Fibroblast of upper back skin (primary cell): ENCODE measurements at regions not wholly inside any gene's neighbourhood (a gene's known extent, or its start where the extent isn't known, plus 50 kb on each side); places are given as distances from the start of the nearest gene placed in this dataset.
"Not testable (repeated sequence)": the region's sequence is repeated elsewhere in the genome, so short reads cannot be mapped to it uniquely, and the experiment has no call there.

ENCODE experiments used
- DNase-seq: peaks from one replicate; pipeline ENCODE4 v3.0.0-alpha.2; 2013

DNA sequence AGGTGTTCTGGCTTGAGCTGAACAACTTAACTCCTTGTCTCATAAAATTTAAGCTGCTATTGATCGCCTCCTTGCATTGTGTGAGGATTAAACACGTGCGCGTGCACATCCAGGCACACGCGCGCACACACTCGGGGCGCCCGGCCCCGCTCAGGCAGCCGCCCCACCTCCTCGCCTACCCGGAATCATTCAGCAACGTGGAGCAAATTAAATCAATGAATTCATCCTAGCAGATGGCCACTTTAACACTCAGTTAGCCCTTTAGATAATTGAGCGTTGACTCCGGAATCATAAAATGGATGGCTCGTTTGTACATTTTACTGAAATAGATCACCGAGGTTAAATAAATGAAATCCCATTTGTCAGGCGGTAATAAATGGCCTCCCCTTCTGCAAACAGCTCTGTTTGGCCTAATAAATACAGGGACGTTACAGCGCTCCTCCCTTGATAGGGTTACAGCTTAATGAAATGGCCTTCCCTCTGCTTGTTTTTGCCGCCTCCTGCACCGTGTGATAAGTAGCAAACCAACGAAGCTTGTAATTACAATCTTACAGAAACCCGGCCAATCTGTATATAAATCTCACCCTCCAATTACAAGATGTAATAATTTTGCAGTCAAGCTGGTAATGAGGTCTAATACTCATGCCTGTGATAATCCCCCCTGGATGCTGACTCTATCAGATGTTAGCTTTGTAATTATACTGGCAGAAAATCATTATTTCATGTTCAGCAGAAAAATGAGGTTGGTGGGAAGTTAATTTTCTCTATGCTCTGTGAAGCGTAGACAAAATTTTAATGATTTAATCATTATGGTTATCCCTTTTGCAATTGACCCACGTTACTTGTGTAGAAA, 229.7 kb upstream of the IRX4 start:
- DNase-seq = no peak

- no peak for DNase-seq
Measured at GRCh38 chr5:2111569-2112105, 228.9 kb upstream of the IRX4 start.

GRCh38 chr5:2110934-2111462, 228.3 kb upstream of the IRX4 start:
- no peak for DNase-seq

GRCh38 chr5:2110137-2110933, 227.6 kb upstream of the IRX4 start:
- DNase-seq = no peak

DNA sequence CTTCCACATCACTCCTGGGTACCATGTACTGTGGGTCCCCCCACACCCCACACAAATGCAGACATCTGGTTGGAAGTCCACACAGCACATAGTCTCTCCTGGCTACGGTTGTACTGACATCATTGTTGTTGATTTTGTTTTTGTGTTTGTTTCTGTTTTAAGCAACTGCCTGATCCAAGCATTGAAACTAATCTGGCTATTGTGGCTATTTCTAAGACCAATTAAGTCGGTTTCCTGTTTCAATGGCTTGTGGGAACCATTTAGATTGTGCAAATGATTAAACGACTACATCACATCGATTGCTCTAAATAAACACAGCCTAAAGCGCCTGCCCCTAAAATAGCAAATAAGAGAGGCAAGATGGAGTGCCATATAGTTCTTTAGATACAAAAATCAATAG, 226.8 kb upstream of the IRX4 start:
- no peak for DNase-seq

DNA sequence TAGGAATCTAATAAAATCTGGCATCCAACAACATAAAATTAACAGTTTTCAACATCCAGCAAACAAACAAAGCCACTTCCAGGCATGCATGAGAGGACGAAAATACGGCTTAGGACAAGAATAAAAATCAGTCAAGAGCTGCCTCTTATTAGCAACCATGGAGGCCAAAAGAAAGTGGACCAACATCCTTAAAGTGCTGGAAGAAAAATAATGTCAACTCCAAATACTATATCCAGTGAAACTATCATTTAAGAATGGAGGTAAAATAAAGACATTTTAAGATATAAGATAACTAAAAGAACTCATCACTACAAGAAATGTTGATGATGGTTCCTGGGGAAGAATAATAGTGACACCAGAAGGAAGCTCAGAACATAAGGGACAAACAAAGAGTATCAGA, 224.0 kb upstream of the IRX4 start:
- DNase-seq = no peak

DNA sequence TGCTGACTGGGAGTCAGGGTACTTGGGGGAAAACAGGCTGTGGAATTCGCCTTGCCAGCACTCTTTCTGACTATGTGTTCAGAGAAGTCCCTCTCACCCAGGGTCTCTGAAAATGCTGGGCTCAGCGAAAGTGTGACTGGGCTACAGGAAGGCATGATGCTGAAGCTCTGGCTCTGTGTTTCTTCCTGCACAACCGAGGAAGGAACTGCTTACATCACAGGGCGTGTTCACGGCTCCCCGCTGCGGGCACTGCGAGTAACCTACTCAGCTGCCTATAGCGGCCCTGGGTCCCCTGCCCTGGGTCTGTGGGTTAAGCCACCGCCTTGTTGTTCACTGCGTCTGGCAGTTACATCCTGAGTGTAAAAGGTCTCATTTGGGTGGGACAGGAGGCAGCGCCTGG, 222.4 kb upstream of the IRX4 start:
- DNase-seq = no peak

- DNase-seq = no peak
Measured at GRCh38 chr5:2103940-2104339, 221.2 kb upstream of the IRX4 start.

DNA sequence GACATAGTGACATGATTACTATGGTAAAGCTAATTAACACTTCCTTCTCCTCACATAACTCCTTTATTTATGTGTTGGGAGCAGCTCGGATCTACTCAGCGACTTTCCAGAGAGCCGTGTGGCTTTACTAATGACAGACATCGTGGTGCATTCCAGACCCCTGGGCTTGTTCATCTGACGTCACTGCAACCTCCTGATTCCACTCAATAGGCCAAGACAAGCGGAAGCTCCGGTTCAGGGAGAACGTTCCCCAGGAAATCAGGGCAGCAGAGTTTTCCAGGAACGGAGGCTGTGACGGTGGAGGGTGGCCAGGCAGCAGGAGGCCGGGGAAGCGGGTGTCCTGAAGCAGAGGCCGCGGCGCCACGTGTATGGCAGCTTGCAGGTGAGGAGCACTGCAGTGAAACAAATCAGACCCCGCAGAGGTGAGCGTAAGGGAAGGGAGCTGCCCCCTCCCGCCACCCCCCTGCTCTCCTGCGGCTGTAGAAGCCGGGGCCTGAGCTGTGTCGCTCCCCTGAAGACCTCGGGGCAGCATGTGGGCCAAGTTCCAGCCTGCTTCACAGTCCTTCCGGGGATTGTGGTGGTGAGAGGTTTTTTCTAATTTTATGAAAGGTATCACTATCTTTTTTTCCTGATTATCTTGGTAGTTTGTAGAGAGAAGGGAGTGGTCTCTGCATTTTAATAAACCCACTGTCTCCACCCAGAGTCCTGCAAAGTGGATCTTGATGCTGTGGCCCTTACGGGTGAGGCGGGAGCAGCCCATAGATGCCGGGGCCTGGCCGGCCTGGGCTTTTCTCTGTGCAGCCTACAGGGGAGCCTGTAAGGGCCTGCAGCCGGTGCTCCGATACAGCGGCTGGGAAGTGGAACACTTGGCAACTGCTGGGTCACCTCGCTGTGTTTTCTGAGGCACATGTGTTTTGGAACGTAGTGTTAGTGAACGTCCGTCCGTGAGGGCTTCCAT, 220.4 kb upstream of the IRX4 start:
- DNase-seq = no peak

- no peak for DNase-seq
Measured at GRCh38 chr5:2101685-2102084, 219.0 kb upstream of the IRX4 start.

DNA sequence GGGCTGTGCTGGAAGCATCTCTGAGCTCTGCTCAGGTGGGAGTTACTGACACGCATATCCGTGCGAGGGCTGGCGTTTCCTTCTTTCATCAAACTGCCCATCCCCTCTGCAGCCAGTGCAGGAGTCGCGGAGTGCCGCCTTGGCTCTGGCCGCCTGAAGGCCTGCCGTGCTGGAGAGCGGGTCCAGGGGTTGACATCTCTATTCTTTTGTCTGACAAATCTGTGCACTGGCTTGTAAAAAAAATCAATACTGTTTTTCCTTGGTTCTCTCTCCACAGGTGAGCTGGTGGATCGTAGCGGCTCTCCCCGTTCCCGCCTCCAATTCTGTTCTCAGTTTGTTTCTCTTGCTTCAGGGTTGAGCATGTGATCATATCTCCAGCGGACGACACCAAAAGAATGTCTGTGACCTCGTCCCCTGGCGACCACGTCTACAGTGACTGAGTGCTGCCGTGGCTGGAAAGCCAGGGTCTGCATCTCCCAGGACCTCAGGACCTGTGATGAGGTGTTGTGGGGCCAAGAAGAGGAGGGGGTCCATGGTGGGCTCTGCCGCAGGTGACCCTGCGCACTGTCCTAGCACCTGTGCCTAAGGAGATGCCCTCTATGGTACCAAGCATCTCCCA, 214.3 kb upstream of the IRX4 start:
- no peak for DNase-seq

GRCh38 chr5:2095011-2095410, 212.3 kb upstream of the IRX4 start:
- no peak for DNase-seq

- DNase-seq = no peak
Measured at GRCh38 chr5:2094616-2094995, 211.9 kb upstream of the IRX4 start.

- no peak for DNase-seq
Measured at GRCh38 chr5:2093859-2094615, 211.3 kb upstream of the IRX4 start.

DNA sequence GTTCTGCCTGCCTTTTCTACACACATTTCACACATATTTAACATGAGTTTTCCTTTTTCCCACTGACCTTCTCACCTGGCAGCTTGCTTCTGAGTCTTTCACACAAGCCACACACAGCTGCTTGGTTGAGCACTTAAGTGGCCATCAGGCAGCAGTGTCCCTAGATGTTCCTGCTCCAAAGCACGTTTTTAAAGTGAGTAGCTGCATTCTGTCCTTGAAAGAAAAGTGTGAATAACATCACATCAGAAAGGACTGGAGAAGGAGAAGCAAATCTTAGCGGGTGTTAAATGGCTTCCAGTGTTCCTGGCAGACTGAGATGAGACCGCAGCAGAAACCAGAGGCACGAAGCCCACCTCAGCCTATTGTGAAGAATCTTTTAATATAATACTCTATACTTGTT, 209.2 kb upstream of the IRX4 start:
- no peak for DNase-seq

DNA sequence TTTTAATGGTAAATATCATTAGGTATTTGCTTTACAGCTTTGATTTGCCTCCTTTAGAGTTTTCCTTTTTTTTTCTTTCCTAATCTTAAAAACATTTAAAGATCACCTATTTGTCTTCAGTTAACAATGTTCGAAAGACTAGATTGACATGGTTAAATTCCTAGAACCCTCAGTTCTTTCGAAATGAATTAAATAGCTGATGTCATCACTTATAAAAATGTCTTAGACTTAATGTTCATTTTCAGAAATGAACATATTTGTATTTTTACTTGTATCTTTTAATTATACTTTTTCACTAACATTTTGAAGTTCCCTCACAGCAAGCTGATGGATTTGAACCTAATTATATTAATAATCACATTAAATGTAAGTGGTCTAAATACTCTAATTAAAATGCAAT, 205.3 kb upstream of the IRX4 start:
- no peak for DNase-seq

DNA sequence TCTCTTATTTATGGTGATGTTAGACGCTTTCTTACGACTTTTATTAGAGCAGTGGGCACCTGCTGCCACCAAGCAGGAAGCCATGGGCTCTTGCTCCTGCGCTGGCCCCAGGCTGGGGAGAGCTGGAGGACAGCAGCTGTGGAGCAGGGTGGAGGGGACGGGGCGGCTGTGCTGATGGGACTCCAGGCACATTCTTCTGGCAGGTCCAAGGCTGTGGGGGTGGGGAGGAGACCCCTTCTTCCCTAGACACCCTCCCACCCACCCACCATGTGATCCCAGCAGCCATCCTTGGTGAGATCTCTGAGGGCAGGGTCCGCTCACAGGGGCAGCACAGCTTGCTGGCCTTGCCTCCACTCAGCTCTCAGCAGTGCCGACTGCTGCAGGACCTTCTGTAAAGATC, 192.6 kb upstream of the IRX4 start:
- DNase-seq = no peak

DNA sequence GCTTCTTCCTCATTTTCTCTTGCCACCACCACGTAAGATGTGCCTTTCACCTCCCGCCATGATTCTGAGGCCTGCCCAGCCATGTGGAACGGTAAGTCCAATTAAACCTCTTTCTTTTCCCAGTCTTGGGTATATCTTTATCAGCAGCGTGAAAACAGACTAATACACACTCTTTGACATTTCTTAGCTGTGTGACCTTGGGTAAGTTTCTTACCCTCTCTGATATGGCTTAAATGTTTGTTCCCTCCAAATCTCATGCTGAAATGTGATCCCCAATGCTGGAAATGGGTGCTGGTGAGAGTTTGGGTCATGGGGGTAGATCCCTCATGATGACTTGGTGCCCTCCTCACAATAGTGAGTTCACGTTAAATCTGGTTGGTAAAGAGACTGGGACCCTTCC, 188.8 kb upstream of the IRX4 start:
- DNase-seq = no peak

DNA sequence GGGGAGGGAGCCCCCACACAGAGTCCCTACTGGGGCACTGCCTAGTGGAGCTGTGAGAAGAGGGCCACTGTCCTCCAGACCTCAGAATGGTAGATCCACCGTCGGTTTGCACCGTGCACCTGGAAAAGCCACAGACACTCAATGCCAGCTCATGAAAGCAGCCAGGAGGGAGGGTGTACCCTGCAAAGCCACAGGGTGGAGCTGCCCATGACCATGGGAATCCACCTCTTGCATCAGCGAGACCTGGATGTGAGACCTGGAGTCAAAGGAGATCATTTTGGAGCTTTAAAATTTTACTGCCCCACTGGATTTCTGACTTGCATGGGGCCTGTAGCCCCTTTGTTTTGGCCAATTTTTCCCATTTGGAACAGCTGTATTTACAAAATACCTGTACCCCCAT, 188.1 kb upstream of the IRX4 start:
- DNase-seq = not testable (repeated sequence)

DNA sequence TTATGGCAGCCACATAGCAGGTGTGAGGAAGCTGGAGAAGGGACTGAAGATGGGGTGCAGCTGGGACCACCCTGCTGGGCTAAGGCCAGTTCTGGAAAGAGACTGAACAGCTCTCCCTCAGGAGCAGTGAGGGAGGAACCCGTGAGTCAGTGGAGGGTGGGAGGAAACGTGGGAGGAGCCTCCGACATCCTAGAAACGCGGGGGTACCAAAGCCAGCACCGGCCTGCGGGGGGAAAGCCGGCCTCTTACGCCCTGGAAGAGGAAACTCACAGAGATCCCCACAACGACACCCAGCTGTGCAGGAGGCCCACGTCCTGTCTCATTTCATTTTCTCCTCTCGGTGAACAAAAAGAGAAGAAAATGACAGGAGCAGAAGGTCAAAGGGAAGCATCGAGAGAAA, 185.8 kb upstream of the IRX4 start:
- no peak for DNase-seq

GRCh38 chr5:2066373-2066772, 183.6 kb upstream of the IRX4 start:
- DNase-seq = no peak
